ENCODE measurements at regions not wholly inside any gene's neighbourhood (a gene's known extent, or its start where the extent isn't known, plus 50 kb on each side); places are given as distances from the start of the nearest gene placed in this dataset.

GRCh38 chr10:61335359-61335758, 117.8 kb downstream of the TMEM26 start:
- Histone ChIP-seq H3K36me3 (ENCODE audit: control insufficient read depth, insufficient read depth, low read length) (no peaks in the 10 kb centered on the region), H3K4me3 (ENCODE audit: low read depth, low read length) (no peak overlapping the region), H3K27me3 (ENCODE audit: control insufficient read depth, insufficient read depth, low read length) (no peaks in the 10 kb centered on the region)
- DNase-seq (ENCODE audit: low read depth): no peak
- FAIRE-seq: no peak
- TF ChIP-seq CTCF (IDR thresholded peaks at IDR 0.05; ENCODE audit: insufficient read depth, low read length, severe bottlenecking): no peak

GRCh38 chr10:61332581-61332980, 120.6 kb downstream of the TMEM26 start:
- no peak for TF ChIP-seq CTCF (IDR thresholded peaks at IDR 0.05; ENCODE audit: insufficient read depth, low read length, severe bottlenecking)
- no peak overlapping the region for H3K4me3 ChIP-seq (ENCODE audit: low read depth, low read length)
- no peaks in the 10 kb centered on the region for H3K36me3 ChIP-seq (ENCODE audit: control insufficient read depth, insufficient read depth, low read length)
- DNase-seq (ENCODE audit: low read depth) (no peak), FAIRE-seq (no peak)
- no peaks in the 10 kb centered on the region for H3K27me3 ChIP-seq (ENCODE audit: control insufficient read depth, insufficient read depth, low read length)

GRCh38 chr10:61330669-61331068, 122.5 kb downstream of the TMEM26 start:
- no peak overlapping the region for H3K4me3 ChIP-seq (ENCODE audit: low read depth, low read length)

GRCh38 chr10:61329854-61330253, 123.3 kb downstream of the TMEM26 start:
- DNase-seq (ENCODE audit: low read depth) (no peak), FAIRE-seq (no peak)
- no peaks in the 10 kb centered on the region for H3K36me3 ChIP-seq (ENCODE audit: control insufficient read depth, insufficient read depth, low read length)
- no peaks in the 10 kb centered on the region for H3K27me3 ChIP-seq (ENCODE audit: control insufficient read depth, insufficient read depth, low read length)
- TF ChIP-seq CTCF (IDR thresholded peaks at IDR 0.05; ENCODE audit: insufficient read depth, low read length, severe bottlenecking): no peak
- no peak overlapping the region for H3K4me3 ChIP-seq (ENCODE audit: low read depth, low read length)

More at GRCh38 chr10:61330669-61331068, 122.5 kb downstream of the TMEM26 start:
- FAIRE-seq (no peak), DNase-seq (ENCODE audit: low read depth) (no peak)
- no peak for TF ChIP-seq CTCF (IDR thresholded peaks at IDR 0.05; ENCODE audit: insufficient read depth, low read length, severe bottlenecking)
- Histone ChIP-seq H3K36me3 (ENCODE audit: control insufficient read depth, insufficient read depth, low read length) (no peaks in the 10 kb centered on the region), H3K27me3 (ENCODE audit: control insufficient read depth, insufficient read depth, low read length) (no peaks in the 10 kb centered on the region)

- Histone ChIP-seq H3K4me3 (ENCODE audit: low read depth, low read length) (no peak overlapping the region), H3K36me3 (ENCODE audit: control insufficient read depth, insufficient read depth, low read length) (no peaks in the 10 kb centered on the region), H3K27me3 (ENCODE audit: control insufficient read depth, insufficient read depth, low read length) (no peaks in the 10 kb centered on the region)
- FAIRE-seq (no peak), DNase-seq (ENCODE audit: low read depth) (no peak)
- TF ChIP-seq CTCF (IDR thresholded peaks at IDR 0.05; ENCODE audit: insufficient read depth, low read length, severe bottlenecking): no peak
Observed at GRCh38 chr10:61325223-61325960, 127.8 kb downstream of the TMEM26 start.

GRCh38 chr10:61323726-61324125, 129.5 kb downstream of the TMEM26 start:
- H3K27me3 ChIP-seq (ENCODE audit: control insufficient read depth, insufficient read depth, low read length): no peaks in the 10 kb centered on the region
- TF ChIP-seq CTCF (IDR thresholded peaks at IDR 0.05; ENCODE audit: insufficient read depth, low read length, severe bottlenecking): no peak
- DNase-seq (ENCODE audit: low read depth): no peak
- FAIRE-seq: no peak
- no peaks in the 10 kb centered on the region for H3K36me3 ChIP-seq (ENCODE audit: control insufficient read depth, insufficient read depth, low read length)
- no peak overlapping the region for H3K4me3 ChIP-seq (ENCODE audit: low read depth, low read length)

All from bronchial epithelial cell (primary cell).